IMR-90 (cell line): ENCODE measurements at regions not wholly inside any gene's neighbourhood (a gene's known extent, or its start where the extent isn't known, plus 50 kb on each side); places are given as distances from the start of the nearest gene placed in this dataset.

ENCODE experiments used
- ATAC-seq: fragments of 200-7000 bp; cut with Tn5 transposase; 2 replicates; pipeline ENCODE4 v1.9.1; 2020; ENCODE audit warnings: low read depth, mild to moderate bottlenecking, moderate library complexity
- BruUV-seq: library from RNA; stranded (reverse); fragments of 400-500 nt; replicated peaks from 2 replicates; lab custom pipeline; 2021; lab: Mats Ljungman, UMichigan
- CTCF ChIA-PET: fragments of 300-600 bp; formaldehyde crosslinking; extraction: SDS; loops from one replicate; lab custom pipeline; 2021; ENCODE audit warnings: antibody characterized with exemption; lab: Yijun Ruan, JAX
- POLR2A ChIA-PET: fragments of 300-600 bp; sonication (Branson Sonifier 250); formaldehyde crosslinking; loops from one replicate; lab custom pipeline; 2022; ENCODE audit warnings: antibody characterized with exemption; ENCODE audit not compliant: unreplicated experiment; lab: Charles Lee
- DNase-seq: peaks from one replicate; pipeline ENCODE4 v3.0.0; 2013
- H2AFZ ChIP-seq: replicated peaks from 2 replicates; pipeline ENCODE3; 2013; ENCODE audit warnings: low read length, mild to moderate bottlenecking; ENCODE audit not compliant: poor library complexity
- H2AK5ac ChIP-seq: 2 replicates; pipeline ENCODE4 v1.6.1; 2013; ENCODE audit warnings: low read depth, low read length, inconsistent platforms
- H2AK9ac ChIP-seq: replicated peaks from 2 replicates; pipeline ENCODE3; 2013; ENCODE audit warnings: mild to moderate bottlenecking, low read depth, low read length, moderate library complexity; ENCODE audit not compliant: poor library complexity
- H2BK120ac ChIP-seq: 2 replicates; pipeline ENCODE4 v1.6.1; 2013; ENCODE audit warnings: low read depth, low read length, inconsistent platforms
- H2BK15ac ChIP-seq: 3 replicates; pipeline ENCODE4 v1.6.1; 2013; ENCODE audit warnings: low read depth, low read length, inconsistent platforms
- H2BK20ac ChIP-seq: 2 replicates; pipeline ENCODE4 v1.6.1; 2013; ENCODE audit warnings: low read depth, mild to moderate bottlenecking, inconsistent platforms, low read length, moderate library complexity
- H2BK5ac ChIP-seq: 2 replicates; pipeline ENCODE4 v1.6.1; 2013; ENCODE audit warnings: mild to moderate bottlenecking, low read depth, low read length, inconsistent platforms; ENCODE audit not compliant: poor library complexity, severe bottlenecking
- H3K14ac ChIP-seq: replicated peaks from 2 replicates; pipeline ENCODE4 v1.6.1; 2013; ENCODE audit warnings: low read depth, low read length, inconsistent platforms
- H3K18ac ChIP-seq: 2 replicates; pipeline ENCODE4 v1.6.1; 2013; ENCODE audit warnings: low read depth, low read length, control low read depth
- H3K23ac ChIP-seq: 2 replicates; pipeline ENCODE4 v1.6.1; 2013; ENCODE audit warnings: low read depth, low read length, inconsistent platforms
- H3K27ac ChIP-seq: 2 replicates; pipeline ENCODE4 v1.5.1; 2013; ENCODE audit warnings: mild to moderate bottlenecking, control low read depth, low read length; ENCODE audit not compliant: insufficient read depth
- H3K27me3 ChIP-seq: 2 replicates; pipeline ENCODE4 v1.6.1; 2013; ENCODE audit warnings: low read length; ENCODE audit not compliant: control insufficient read depth, insufficient read depth
- H3K36me3 ChIP-seq: 2 replicates; pipeline ENCODE4 v1.6.1; 2013; ENCODE audit warnings: low read length, mixed read lengths; ENCODE audit not compliant: control insufficient read depth, insufficient read depth
- H3K4ac ChIP-seq: 2 replicates; pipeline ENCODE4 v1.6.1; 2013; ENCODE audit warnings: low read depth, low read length, inconsistent platforms
- H3K4me1 ChIP-seq: 2 replicates; pipeline ENCODE4 v1.6.1; 2013; ENCODE audit warnings: low read length, mixed read lengths; ENCODE audit not compliant: control insufficient read depth, insufficient read depth
- H3K4me2 ChIP-seq: 2 replicates; pipeline ENCODE4 v1.6.1; 2013; ENCODE audit warnings: low read depth, mild to moderate bottlenecking, control low read depth, low read length, moderate library complexity
- H3K4me3 ChIP-seq: 2 replicates; pipeline ENCODE4 v1.5.1; 2013; ENCODE audit warnings: low read depth, mild to moderate bottlenecking, control low read depth, low read length, moderate library complexity; ENCODE audit not compliant: insufficient read depth
- H3K56ac ChIP-seq: 2 replicates; pipeline ENCODE4 v1.6.1; 2013; ENCODE audit warnings: low read length, inconsistent platforms; ENCODE audit not compliant: insufficient read depth; ENCODE audit errors: extremely low read depth
- H3K79me1 ChIP-seq, 2 experiments: 2 replicates each; pipeline ENCODE4 v1.6.1; 2013; ENCODE audit warnings: low read length in 2 of 2, inconsistent platforms in 1 of 2, low read depth in 1 of 2
- H3K9ac ChIP-seq: 2 replicates; pipeline ENCODE4 v1.6.1; 2013; ENCODE audit warnings: low read depth, low read length, control low read depth
- H3K9me1 ChIP-seq: 2 replicates; pipeline ENCODE4 v1.6.1; 2013; ENCODE audit warnings: low read length, inconsistent platforms; ENCODE audit not compliant: insufficient read depth
- H3K9me3 ChIP-seq: 2 replicates; pipeline ENCODE4 v1.6.1; 2013; ENCODE audit warnings: low read length; ENCODE audit not compliant: control insufficient read depth, insufficient read depth
- H4K20me1 ChIP-seq: 2 replicates; pipeline ENCODE4 v1.6.1; 2013; ENCODE audit warnings: low read length, inconsistent platforms; ENCODE audit not compliant: insufficient read depth
- H4K5ac ChIP-seq: 2 replicates; pipeline ENCODE4 v1.6.1; 2013; ENCODE audit warnings: mild to moderate bottlenecking, low read depth, low read length, control low read depth
- H4K8ac ChIP-seq, 2 experiments: 2 replicates each; pipeline ENCODE4 v1.6.1; 2013; ENCODE audit warnings: low read depth in 2 of 2, low read length in 2 of 2, control low read depth in 1 of 2, inconsistent platforms in 1 of 2
- H4K91ac ChIP-seq: 2 replicates; pipeline ENCODE4 v1.6.1; 2013; ENCODE audit warnings: low read depth, low read length, inconsistent platforms; ENCODE audit not compliant: insufficient read depth
- BHLHE40 ChIP-seq: fragments of 150-350 bp; IDR thresholded peaks from 2 replicates; pipeline ENCODE4 v1.6.1; 2016; ENCODE audit warnings: mild to moderate bottlenecking, low read depth, low read length
- CEBPB ChIP-seq: IDR thresholded peaks from 2 replicates; pipeline ENCODE4 v1.6.1; 2012; ENCODE audit warnings: low read depth, low read length, improper control_type of control experiment
- RAD21 ChIP-seq: IDR thresholded peaks from 2 replicates; pipeline ENCODE4 v1.6.1; 2012; ENCODE audit warnings: low read length, improper control_type of control experiment
- SMC3 ChIP-seq: fragments of 150-350 bp; IDR thresholded peaks from 2 replicates; pipeline ENCODE4 v1.6.1; 2016; ENCODE audit warnings: low read depth, mild to moderate bottlenecking, antibody characterized with exemption, low read length, moderate library complexity
- WGBS, 2 experiments: methylation state at CpG; one replicate each; pipeline versions ENCODE4 v1.1.5 to v1.1.7; 2013; ENCODE audit warnings: missing lambda C conversion rate in 2 of 2; ENCODE audit not compliant: insufficient read length in 1 of 2; ENCODE audit errors: extremely low coverage in 2 of 2; 5-methylcytosine and 5-hydroxymethylcytosine counted together
- dilution Hi-C: fragments of 300-500 bp; cut with HindIII; formaldehyde crosslinking; loops from one replicate; pipeline ENCODE4 v1.14.3; 2018; ENCODE audit warnings: low sequenced_read_pairs; ENCODE audit not compliant: unreplicated experiment
- in situ Hi-C: fragments of 300-500 bp; cut with MboI; formaldehyde crosslinking; loops from 3 replicates; pipeline ENCODE4 v1.14.3; 2019; ENCODE audit warnings: low sequenced_read_pairs, inconsistent platforms, mixed read lengths
- intact Hi-C: fragments of 100-400 bp; cut with micrococcal nuclease; formaldehyde crosslinking; loops from 2 replicates; pipeline ENCODE4 v1.10.0; 2022
- TF ChIP-seq, protein P1 (sequence below): fragments of 150-350 bp; IDR thresholded peaks from 2 replicates; pipeline ENCODE4 v1.6.1; 2017; ENCODE audit warnings: mild to moderate bottlenecking, antibody characterized with exemption, low read length, low read depth

GRCh38 chr10:78450807-78451485, 417.3 kb downstream of the RPS24 start:
- H2AFZ ChIP-seq, result no peak overlapping the region
- dilution Hi-C loops (no loop called here), in situ Hi-C loops (no loop called here), intact Hi-C loops (no loop called here)
- no peaks in the 10 kb centered on the region for H3K36me3 ChIP-seq
- H4K91ac ChIP-seq, result no peak overlapping the region
- no peak overlapping the region; the same call in 1 of the 2 replicates for H3K4ac ChIP-seq
- 84% methylated on average over 3 of the region's 6 CpGs; no CpG with 5 or more reads in 1 of the 2 experiments for WGBS, 2 experiments
- H2BK120ac ChIP-seq, result no peak overlapping the region
- CTCF ChIA-PET, result interaction anchor here (0.6 kb wide), 1 partner anchor 480 kb away, joined by 3 read pairs; no protein-coding TSS in a partner anchor
- H3K79me1 ChIP-seq, result 0 out of 4 replicates have a peak, but pooled peaks cover 0 to 2% of the 10 kb centered on the region in 2 experiments
- TF ChIP-seq, protein P1, sequence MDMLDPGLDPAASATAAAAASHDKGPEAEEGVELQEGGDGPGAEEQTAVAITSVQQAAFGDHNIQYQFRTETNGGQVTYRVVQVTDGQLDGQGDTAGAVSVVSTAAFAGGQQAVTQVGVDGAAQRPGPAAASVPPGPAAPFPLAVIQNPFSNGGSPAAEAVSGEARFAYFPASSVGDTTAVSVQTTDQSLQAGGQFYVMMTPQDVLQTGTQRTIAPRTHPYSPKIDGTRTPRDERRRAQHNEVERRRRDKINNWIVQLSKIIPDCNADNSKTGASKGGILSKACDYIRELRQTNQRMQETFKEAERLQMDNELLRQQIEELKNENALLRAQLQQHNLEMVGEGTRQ, result no peak
- TF ChIP-seq BHLHE40, result no peak
- TF ChIP-seq SMC3, result no peak
- TF ChIP-seq CEBPB, result no peak
- TF ChIP-seq RAD21, result no peak
- H3K4me2 ChIP-seq, result no peak overlapping the region
- H3K27ac ChIP-seq, result no peak overlapping the region
- ATAC-seq (no peak), DNase-seq (no peak)
- no peak overlapping the region for H2BK20ac ChIP-seq
- H3K9me1 ChIP-seq, result peaks cover 27% of the 10 kb centered on the region
- POLR2A ChIA-PET, result no interaction called here
- H4K8ac ChIP-seq, result no peak overlapping the region
- H3K14ac ChIP-seq, result no peak overlapping the region; the same call in 1 of the 2 replicates
- no peak overlapping the region for H3K23ac ChIP-seq
- no peak overlapping the region for H2BK5ac ChIP-seq
- peaks cover 10% of the 10 kb centered on the region for H3K4me1 ChIP-seq
- H2BK15ac ChIP-seq, result no peak overlapping the region
- no peak overlapping the region for H3K18ac ChIP-seq
- H4K20me1 ChIP-seq, result peaks cover 3% of the 10 kb centered on the region; the same call in 1 of the 2 replicates
- H3K9ac ChIP-seq, result no peak overlapping the region
- H3K9me3 ChIP-seq, result no peaks in the 10 kb centered on the region
- H3K27me3 ChIP-seq, result no peaks in the 10 kb centered on the region
- no peak overlapping the region for H3K4me3 ChIP-seq
- no peak overlapping the region for H2AK9ac ChIP-seq
- no TSS peak for BruUV-seq
- no peak overlapping the region for H4K5ac ChIP-seq
- H2AK5ac ChIP-seq, result no peak overlapping the region; the same call in 1 of the 2 replicates
- no peak overlapping the region for H3K56ac ChIP-seq
